Osteoblast (primary cell): ENCODE measurements at regions not wholly inside any gene's neighbourhood (a gene's known extent, or its start where the extent isn't known, plus 50 kb on each side); places are given as distances from the start of the nearest gene placed in this dataset.

Source experiments
- DNase-seq: peaks from one replicate; pipeline ENCODE4 v3.0.0; 2011; ENCODE audit warnings: low spot score, mixed read lengths; ENCODE audit not compliant: insufficient read length; ENCODE audit errors: missing footprints
- H2AFZ ChIP-seq: 2 replicates; pipeline ENCODE4 v1.6.0; 2011; ENCODE audit warnings: mild to moderate bottlenecking, low read length
- H3K27ac ChIP-seq: 2 replicates; pipeline ENCODE4 v1.5.1; 2011; ENCODE audit warnings: mild to moderate bottlenecking, low read depth, low read length, moderate library complexity
- H3K27me3 ChIP-seq: 2 replicates; pipeline ENCODE4 v1.6.0; 2012; ENCODE audit warnings: mild to moderate bottlenecking, control low read depth, inconsistent platforms, low read length, moderate library complexity; ENCODE audit not compliant: insufficient read depth
- H3K36me3 ChIP-seq: 2 replicates; pipeline ENCODE4 v1.5.1; 2011; ENCODE audit warnings: mild to moderate bottlenecking, low read length, control low read depth, moderate library complexity; ENCODE audit not compliant: insufficient read depth
- H3K4me1 ChIP-seq: 2 replicates; pipeline ENCODE4 v1.5.1; 2011; ENCODE audit warnings: mild to moderate bottlenecking, low read length, control low read depth, moderate library complexity; ENCODE audit not compliant: insufficient read depth
- H3K4me2 ChIP-seq: 2 replicates; pipeline ENCODE4 v1.6.0; 2011; ENCODE audit warnings: mild to moderate bottlenecking, low read length; ENCODE audit not compliant: insufficient read depth
- H3K4me3 ChIP-seq: fragments of 200-600 bp; sonication (generic); 3 replicates; pipeline ENCODE4 v1.5.1; 2012; ENCODE audit warnings: mild to moderate bottlenecking, low read length, inconsistent platforms; ENCODE audit not compliant: insufficient read depth
- H3K79me2 ChIP-seq: 2 replicates; pipeline ENCODE4 v1.6.0; 2012; ENCODE audit warnings: mild to moderate bottlenecking, low read length, control low read depth, inconsistent platforms; ENCODE audit not compliant: insufficient read depth
- H3K9me3 ChIP-seq: 2 replicates; pipeline ENCODE4 v1.5.1; 2011; ENCODE audit warnings: low read depth, low read length, control low read depth
- H4K20me1 ChIP-seq: 2 replicates; pipeline ENCODE4 v1.6.0; 2012; ENCODE audit warnings: mild to moderate bottlenecking, low read length, control low read depth; ENCODE audit not compliant: insufficient read depth
- CTCF ChIP-seq: IDR thresholded peaks from 2 replicates; pipeline ENCODE4 v1.5.1; 2011; ENCODE audit warnings: mild to moderate bottlenecking, low read depth, low read length, moderate library complexity; ENCODE audit errors: extremely low read depth

- DNase-seq = no peak
- H3K79me2 ChIP-seq = no peaks in the 10 kb centered on the region
- no peaks in the 10 kb centered on the region for H4K20me1 ChIP-seq
- TF ChIP-seq CTCF = no peak
- H3K4me1 ChIP-seq = no peaks in the 10 kb centered on the region
- H3K4me2 ChIP-seq = no peak overlapping the region
- no peak overlapping the region for H3K4me3 ChIP-seq
- H2AFZ ChIP-seq = no peak overlapping the region
- no peaks in the 10 kb centered on the region for H3K27me3 ChIP-seq
- no peaks in the 10 kb centered on the region for H3K36me3 ChIP-seq
- H3K27ac ChIP-seq = no peak overlapping the region
- H3K9me3 ChIP-seq = no peaks in the 10 kb centered on the region
These were observed 345.4 kb upstream of the EEF2KMT start for GRCh38 chr16:5442986-5443385.

- Histone ChIP-seq H3K27me3 (no peaks in the 10 kb centered on the region), H4K20me1 (no peaks in the 10 kb centered on the region)
- no peak for DNase-seq
These were observed 344.5 kb upstream of the EEF2KMT start for GRCh38 chr16:5442054-5442453.

DNA sequence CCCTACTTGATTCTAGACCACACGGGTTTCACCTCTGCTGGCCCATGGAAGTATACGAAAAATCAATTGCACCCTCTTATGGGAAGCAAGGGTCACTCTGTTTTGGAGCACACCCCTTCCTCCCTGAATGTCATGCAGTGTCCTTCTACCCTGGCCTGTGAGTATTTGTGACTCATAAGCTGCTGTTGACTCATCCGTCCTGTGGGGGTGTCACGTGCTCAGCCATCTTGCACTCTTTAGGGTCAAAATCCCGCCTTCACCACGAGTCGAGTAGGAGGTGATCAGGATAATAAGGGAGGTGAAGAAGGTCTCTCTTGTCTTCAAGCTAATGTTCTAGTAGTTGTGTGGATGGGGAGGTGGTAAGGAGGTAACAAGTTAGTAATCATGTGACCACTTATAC, 341.0 kb upstream of the EEF2KMT start:
- Histone ChIP-seq H2AFZ (no peak overlapping the region), H3K4me1 (no peaks in the 10 kb centered on the region), H3K36me3 (no peaks in the 10 kb centered on the region), H3K4me3 (no peak overlapping the region), H3K79me2 (no peaks in the 10 kb centered on the region), H4K20me1 (no peaks in the 10 kb centered on the region), H3K9me3 (no peaks in the 10 kb centered on the region), H3K27me3 (no peaks in the 10 kb centered on the region), H3K4me2 (no peak overlapping the region), H3K27ac (no peak overlapping the region)
- TF ChIP-seq CTCF = no peak
- no peak for DNase-seq

More at GRCh38 chr16:5442054-5442453, 344.5 kb upstream of the EEF2KMT start:
- no peaks in the 10 kb centered on the region for H3K36me3 ChIP-seq
- no peak overlapping the region for H3K27ac ChIP-seq
- no peaks in the 10 kb centered on the region for H3K9me3 ChIP-seq
- TF ChIP-seq CTCF = no peak
- no peaks in the 10 kb centered on the region for H3K79me2 ChIP-seq
- H3K4me3 ChIP-seq = no peak overlapping the region
- H3K4me1 ChIP-seq = no peaks in the 10 kb centered on the region
- H2AFZ ChIP-seq = no peak overlapping the region
- no peak overlapping the region for H3K4me2 ChIP-seq

- Histone ChIP-seq H2AFZ (no peak overlapping the region), H4K20me1 (no peaks in the 10 kb centered on the region), H3K36me3 (no peaks in the 10 kb centered on the region), H3K27me3 (no peaks in the 10 kb centered on the region), H3K79me2 (no peaks in the 10 kb centered on the region), H3K4me2 (no peak overlapping the region), H3K27ac (no peak overlapping the region), H3K4me3 (no peak overlapping the region), H3K4me1 (no peaks in the 10 kb centered on the region), H3K9me3 (no peaks in the 10 kb centered on the region)
- DNase-seq = no peak
- no peak for TF ChIP-seq CTCF
These were observed 336.0 kb upstream of the EEF2KMT start for GRCh38 chr16:5433587-5433986.
